ENCODE measurements at regions not wholly inside any gene's neighbourhood (a gene's known extent, or its start where the extent isn't known, plus 50 kb on each side); places are given as distances from the start of the nearest gene placed in this dataset.

- DNase-seq (ENCODE audit: low read depth, low spot score), result no peak
Measured at GRCh38 chr20:20993372-20993771, 112.8 kb downstream of the LINC00237 start.

- DNase-seq (ENCODE audit: low read depth, low spot score), result no peak
Measured at GRCh38 chr20:20992686-20993360, 113.3 kb downstream of the LINC00237 start.

- no peak for DNase-seq (ENCODE audit: low read depth, low spot score)
Measured at GRCh38 chr20:20992277-20992676, 113.9 kb downstream of the LINC00237 start.

- DNase-seq (ENCODE audit: low read depth, low spot score), result no peak
Measured at GRCh38 chr20:20989081-20989480, 117.1 kb downstream of the LINC00237 start.

GRCh38 chr20:20979934-20980333, 126.2 kb downstream of the LINC00237 start:
- no peak for DNase-seq (ENCODE audit: low read depth, low spot score)

GRCh38 chr20:20977786-20978185, 128.4 kb downstream of the LINC00237 start:
- DNase-seq (ENCODE audit: low read depth, low spot score), result no peak

- no peak for DNase-seq (ENCODE audit: low read depth, low spot score)
Measured at GRCh38 chr20:20972490-20972889, 133.7 kb downstream of the LINC00237 start.

GRCh38 chr20:20971810-20972209, 134.3 kb downstream of the LINC00237 start:
- no peak for DNase-seq (ENCODE audit: low read depth, low spot score)

- DNase-seq (ENCODE audit: low read depth, low spot score), result no peak
Measured at GRCh38 chr20:20970841-20971240, 135.3 kb downstream of the LINC00237 start.

GRCh38 chr20:20969701-20970280, 136.4 kb downstream of the LINC00237 start:
- DNase-seq (ENCODE audit: low read depth, low spot score), result no peak

- no peak for DNase-seq (ENCODE audit: low read depth, low spot score)
Measured at GRCh38 chr20:20967564-20968184, 138.5 kb downstream of the LINC00237 start.

- no peak for DNase-seq (ENCODE audit: low read depth, low spot score)
Measured at GRCh38 chr20:20966171-20966570, 140.0 kb downstream of the LINC00237 start.

- no peak for DNase-seq (ENCODE audit: low read depth, low spot score)
Measured at GRCh38 chr20:20959031-20959755, 147.0 kb downstream of the LINC00237 start.

- no peak for DNase-seq (ENCODE audit: low read depth, low spot score)
Measured at GRCh38 chr20:20956513-20956931, 149.6 kb downstream of the LINC00237 start.

- no peak for DNase-seq (ENCODE audit: low read depth, low spot score)
Measured at GRCh38 chr20:20955892-20956291, 150.3 kb downstream of the LINC00237 start.

- no peak for DNase-seq (ENCODE audit: low read depth, low spot score)
Measured at GRCh38 chr20:20953738-20954618, 152.2 kb downstream of the LINC00237 start.

- no peak for DNase-seq (ENCODE audit: low read depth, low spot score)
Measured at GRCh38 chr20:20950620-20951019, 155.5 kb downstream of the LINC00237 start.

GRCh38 chr20:20946122-20946759, 159.9 kb downstream of the LINC00237 start:
- DNase-seq (ENCODE audit: low read depth, low spot score), result no peak

GRCh38 chr20:20941468-20941889, 164.7 kb downstream of the LINC00237 start:
- DNase-seq (ENCODE audit: low read depth, low spot score), result no peak

GRCh38 chr20:20939006-20939405, 167.2 kb downstream of the LINC00237 start:
- no peak for DNase-seq (ENCODE audit: low read depth, low spot score)

GRCh38 chr20:20938599-20938998, 167.6 kb downstream of the LINC00237 start:
- DNase-seq (ENCODE audit: low read depth, low spot score), result no peak

Data from ELF-1 (cell line).